ENCODE measurements at regions not wholly inside any gene's neighbourhood (a gene's known extent, or its start where the extent isn't known, plus 50 kb on each side); places are given as distances from the start of the nearest gene placed in this dataset.

DNA sequence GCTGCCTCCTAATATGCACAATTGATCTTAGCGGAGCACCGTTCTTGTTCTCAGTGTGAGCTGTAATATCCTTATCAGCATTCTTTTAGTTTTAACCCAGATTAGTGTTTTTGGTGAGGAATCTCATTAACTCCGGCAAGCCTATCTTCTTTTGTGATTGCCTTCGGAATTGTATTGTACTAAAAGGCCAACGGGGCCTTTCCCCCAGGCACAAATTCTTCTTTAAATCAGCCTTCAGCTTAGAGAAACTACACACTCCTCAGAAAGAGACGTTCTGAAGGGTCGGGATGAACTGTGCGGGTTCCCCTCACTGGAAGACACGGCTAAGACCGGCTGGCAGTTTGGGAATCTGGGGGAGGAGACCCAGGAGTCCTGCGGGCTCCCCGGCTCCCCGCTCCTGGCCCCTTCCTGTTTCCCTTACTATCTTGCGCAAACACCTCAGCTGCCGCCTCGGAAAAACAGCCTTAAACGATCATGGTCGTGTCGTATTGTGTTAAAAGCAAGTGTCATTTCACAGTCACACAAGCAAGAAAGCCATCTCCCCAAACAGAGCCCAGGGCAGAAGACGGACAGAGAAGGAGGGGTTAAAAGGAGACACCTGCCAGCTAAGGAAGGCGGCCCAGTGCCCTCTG, 353.1 kb upstream of the IRX2 start:
- no peak overlapping the region for H3K27ac ChIP-seq
- TF ChIP-seq, protein P1, sequence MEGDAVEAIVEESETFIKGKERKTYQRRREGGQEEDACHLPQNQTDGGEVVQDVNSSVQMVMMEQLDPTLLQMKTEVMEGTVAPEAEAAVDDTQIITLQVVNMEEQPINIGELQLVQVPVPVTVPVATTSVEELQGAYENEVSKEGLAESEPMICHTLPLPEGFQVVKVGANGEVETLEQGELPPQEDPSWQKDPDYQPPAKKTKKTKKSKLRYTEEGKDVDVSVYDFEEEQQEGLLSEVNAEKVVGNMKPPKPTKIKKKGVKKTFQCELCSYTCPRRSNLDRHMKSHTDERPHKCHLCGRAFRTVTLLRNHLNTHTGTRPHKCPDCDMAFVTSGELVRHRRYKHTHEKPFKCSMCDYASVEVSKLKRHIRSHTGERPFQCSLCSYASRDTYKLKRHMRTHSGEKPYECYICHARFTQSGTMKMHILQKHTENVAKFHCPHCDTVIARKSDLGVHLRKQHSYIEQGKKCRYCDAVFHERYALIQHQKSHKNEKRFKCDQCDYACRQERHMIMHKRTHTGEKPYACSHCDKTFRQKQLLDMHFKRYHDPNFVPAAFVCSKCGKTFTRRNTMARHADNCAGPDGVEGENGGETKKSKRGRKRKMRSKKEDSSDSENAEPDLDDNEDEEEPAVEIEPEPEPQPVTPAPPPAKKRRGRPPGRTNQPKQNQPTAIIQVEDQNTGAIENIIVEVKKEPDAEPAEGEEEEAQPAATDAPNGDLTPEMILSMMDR (IDR thresholded peaks at IDR 0.05): no peak
- TF ChIP-seq ZFX (IDR thresholded peaks at IDR 0.05; ENCODE audit: borderline replicate concordance): no peak

DNA sequence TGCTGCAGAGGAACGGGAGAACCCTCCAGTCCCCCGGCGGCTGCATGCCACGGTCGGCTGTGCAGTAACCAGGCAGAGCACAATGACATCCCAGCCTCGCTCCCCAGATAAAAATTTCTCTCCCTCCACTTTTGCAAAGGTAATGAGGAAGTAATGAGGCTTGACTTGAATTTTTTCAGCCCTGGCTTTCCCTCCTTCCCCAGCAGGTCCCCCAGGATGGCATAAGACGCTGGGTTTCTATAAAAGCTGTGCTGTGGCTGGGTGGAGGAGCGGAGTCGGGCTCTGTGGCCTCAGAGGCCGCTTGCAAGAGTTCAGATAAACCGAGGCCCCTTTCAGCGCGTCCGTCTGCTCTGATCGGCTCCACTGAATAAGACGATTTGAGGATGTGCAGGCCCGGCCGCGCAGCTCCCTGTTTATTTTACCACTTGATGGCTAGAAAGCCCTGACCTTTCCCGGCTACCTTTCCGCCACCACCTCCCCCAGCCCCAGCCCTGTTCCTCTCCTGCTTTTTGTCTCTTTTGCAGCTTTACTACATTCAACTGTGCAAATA, 351.9 kb upstream of the IRX2 start:
- TF ChIP-seq, protein P1 (IDR thresholded peaks at IDR 0.05): no peak
- TF ChIP-seq ZFX (IDR thresholded peaks at IDR 0.05; ENCODE audit: borderline replicate concordance): no peak
- no peak overlapping the region for H3K27ac ChIP-seq

DNA sequence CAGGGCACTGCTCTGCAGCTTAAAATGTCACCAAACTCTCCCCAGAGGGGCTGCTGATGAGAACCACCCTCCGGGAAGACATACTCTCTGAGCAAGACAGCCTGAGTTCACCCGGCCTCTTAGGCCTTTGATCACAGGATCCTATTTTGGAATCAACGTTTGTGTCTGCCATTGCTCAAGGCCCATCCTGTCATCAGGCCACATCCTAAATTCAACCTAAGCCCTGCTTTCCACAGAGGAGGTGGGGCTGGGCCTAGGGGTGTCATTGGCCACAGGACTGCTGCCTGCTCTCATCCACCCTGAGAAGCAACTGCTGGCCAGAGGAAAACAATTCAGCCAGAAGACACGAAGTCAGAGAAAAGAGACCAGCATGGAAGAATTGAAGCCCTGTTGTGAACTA, 351.1 kb upstream of the IRX2 start:
- H3K27ac ChIP-seq: no peak overlapping the region
- TF ChIP-seq, protein P1 (IDR thresholded peaks at IDR 0.05): no peak
- no peak for TF ChIP-seq ZFX (IDR thresholded peaks at IDR 0.05; ENCODE audit: borderline replicate concordance)

DNA sequence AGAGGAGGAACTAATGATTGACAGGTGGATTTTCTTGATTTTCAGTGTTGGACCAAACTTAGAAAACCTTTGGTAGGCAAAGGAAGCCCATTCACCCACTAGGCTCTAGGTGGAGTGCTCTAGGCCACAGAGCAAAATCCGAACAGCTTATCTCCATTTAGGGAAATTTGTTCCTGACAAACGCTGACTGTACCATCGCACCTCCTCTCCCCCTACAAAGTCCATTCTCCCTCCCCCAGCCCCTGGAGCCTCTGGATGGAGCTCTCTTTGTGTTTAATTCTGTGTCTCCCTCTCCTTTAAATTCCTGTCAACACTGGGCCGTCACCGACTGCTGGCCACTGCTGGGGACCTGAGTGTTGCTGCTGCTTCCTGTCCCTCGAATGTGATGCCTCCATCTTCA, 350.1 kb upstream of the IRX2 start:
- no peak overlapping the region for H3K27ac ChIP-seq
- TF ChIP-seq, protein P1 (IDR thresholded peaks at IDR 0.05): no peak
- TF ChIP-seq ZFX (IDR thresholded peaks at IDR 0.05; ENCODE audit: borderline replicate concordance): no peak

DNA sequence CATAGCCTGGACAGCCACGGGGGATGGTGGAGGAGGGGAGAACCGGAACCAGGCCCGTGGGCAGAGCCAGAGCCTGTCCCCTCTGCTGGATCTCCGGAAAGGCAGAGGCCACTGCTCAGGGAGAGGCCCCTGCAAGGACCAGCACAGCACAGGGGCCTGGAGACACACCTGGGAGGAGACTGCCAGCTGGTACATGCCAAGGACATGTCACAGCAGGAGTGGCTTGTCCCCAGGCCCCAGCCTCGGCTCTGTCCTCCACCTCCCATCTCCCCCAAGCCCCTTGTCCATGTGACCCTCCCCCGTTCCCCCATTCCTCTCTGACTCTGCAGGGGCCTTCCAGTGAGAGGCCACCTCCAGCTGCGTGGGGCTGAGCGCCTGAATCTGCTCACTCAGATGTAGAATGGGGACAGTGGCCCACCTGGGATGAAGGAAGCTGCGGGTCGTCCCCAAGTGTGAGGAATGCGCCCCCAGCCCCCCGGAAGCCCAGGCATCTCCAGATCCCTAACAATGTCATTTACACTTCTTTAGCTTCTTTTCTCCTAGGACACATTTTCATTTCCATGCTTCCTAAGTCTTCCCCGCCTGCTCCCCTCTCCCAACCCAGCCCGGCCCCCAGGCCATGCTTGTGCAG, 349.6 kb upstream of the IRX2 start:
- TF ChIP-seq, protein P1 (IDR thresholded peaks at IDR 0.05): no peak
- TF ChIP-seq ZFX (IDR thresholded peaks at IDR 0.05; ENCODE audit: borderline replicate concordance): no peak
- no peak overlapping the region for H3K27ac ChIP-seq

DNA sequence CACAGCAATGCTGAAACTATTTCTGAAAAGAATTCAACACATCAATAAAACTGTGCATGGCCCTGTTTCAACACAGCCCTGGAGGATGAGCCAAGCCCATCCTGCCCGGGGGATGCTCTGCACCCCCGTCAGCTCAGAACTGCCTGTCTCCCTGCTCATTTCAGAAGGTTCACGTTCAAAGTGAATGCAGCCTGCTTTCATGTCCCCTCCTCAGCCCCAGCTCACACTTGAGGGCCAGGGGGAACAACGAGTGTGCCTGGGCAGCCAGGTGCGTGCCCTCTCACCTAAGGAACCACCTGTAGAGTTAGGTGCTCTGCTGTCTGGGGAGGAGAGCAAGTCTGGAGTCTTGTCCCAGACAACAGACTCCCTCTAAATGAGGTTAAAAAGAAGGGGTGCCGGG, 348.5 kb upstream of the IRX2 start:
- no peak overlapping the region for H3K27ac ChIP-seq
- no peak for TF ChIP-seq ZFX (IDR thresholded peaks at IDR 0.05; ENCODE audit: borderline replicate concordance)
- TF ChIP-seq, protein P1 (IDR thresholded peaks at IDR 0.05): no peak

DNA sequence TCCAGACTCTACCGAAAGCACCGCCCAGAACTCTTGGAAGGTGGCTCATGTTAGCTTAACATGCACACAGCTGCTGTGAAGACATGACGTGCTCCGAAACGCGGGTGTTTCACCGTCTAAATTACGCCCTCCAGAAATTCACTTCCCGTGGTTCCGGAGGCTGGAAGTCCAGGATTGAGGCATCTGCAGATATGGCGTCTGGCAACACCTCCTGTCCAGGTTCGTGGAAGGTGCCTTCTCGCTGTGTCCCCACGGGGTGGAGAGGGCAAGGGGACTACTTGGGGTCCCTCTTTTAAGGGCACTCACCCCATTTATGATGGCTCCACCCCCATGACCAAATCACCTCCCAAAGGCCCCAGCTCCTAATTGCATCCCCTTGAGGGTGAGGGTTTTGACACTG, 348.0 kb upstream of the IRX2 start:
- no peak overlapping the region for H3K27ac ChIP-seq
- TF ChIP-seq ZFX (IDR thresholded peaks at IDR 0.05; ENCODE audit: borderline replicate concordance): no peak
- TF ChIP-seq, protein P1 (IDR thresholded peaks at IDR 0.05): no peak
